A549 (cell line): ENCODE measurements at regions not wholly inside any gene's neighbourhood (a gene's known extent, or its start where the extent isn't known, plus 50 kb on each side); places are given as distances from the start of the nearest gene placed in this dataset.

ENCODE experiments used
- CEBPB ChIP-seq, 2 experiments: fragments of >200 bp in 1 of 2; sonication (Bioruptor Twin) in 1 of 2; formaldehyde crosslinking in 1 of 2; IDR thresholded peaks; 2 replicates each; pipeline ENCODE4 v1.6.1; 2012 to 2016
- CTCF ChIP-seq: fragments of >200 bp; sonication (Bioruptor Twin); formaldehyde crosslinking; IDR thresholded peaks from 3 replicates; pipeline ENCODE4 v1.5.1; 2016
- GATA3 ChIP-seq: IDR thresholded peaks from 2 replicates; pipeline ENCODE4 v1.6.1; 2012; ENCODE audit warnings: borderline replicate concordance
- MAFK ChIP-seq: fragments of 450-650 bp; IDR thresholded peaks from 2 replicates; pipeline ENCODE4 v1.6.1; 2014; ENCODE audit not compliant: partially characterized antibody
- POLR2A ChIP-seq: IDR thresholded peaks from 2 replicates; pipeline ENCODE4 v1.6.1; 2012; ENCODE audit warnings: mild to moderate bottlenecking, low read length
- RCOR1 ChIP-seq: fragments of 150-350 bp; IDR thresholded peaks from 2 replicates; pipeline ENCODE4 v1.6.1; 2014; ENCODE audit warnings: antibody characterized with exemption, low read length, low read depth
- REST ChIP-seq: fragments of 200-600 bp; sonication (generic); IDR thresholded peaks from 2 replicates; pipeline ENCODE4 v1.6.1; 2016; ENCODE audit warnings: antibody characterized with exemption, mild to moderate bottlenecking, moderate library complexity
- SMC3 ChIP-seq: fragments of >200 bp; sonication (Bioruptor Twin); formaldehyde crosslinking; IDR thresholded peaks from 3 replicates; pipeline ENCODE4 v1.6.1; 2018; ENCODE audit warnings: inconsistent platforms

- TF ChIP-seq CEBPB (IDR thresholded peaks at IDR 0.05) (no peak), CTCF (no peak), POLR2A (no peak), MAFK (no peak), RCOR1 (no peak), REST (no peak), SMC3 (no peak), GATA3 (no peak)
These were observed 194.2 kb downstream of the NSG2 start for GRCh38 chr5:174239718-174240117.
